MM.1S (cell line): ENCODE measurements at regions not wholly inside any gene's neighbourhood (a gene's known extent, or its start where the extent isn't known, plus 50 kb on each side); places are given as distances from the start of the nearest gene placed in this dataset.

ENCODE experiments used
- DNase-seq: peaks from one replicate; pipeline ENCODE4 v3.0.0-alpha.2; 2015
- H2AFZ ChIP-seq: fragments of 300-600 bp; sonication (generic); 2 replicates; pipeline ENCODE4 v1.6.0; 2016; ENCODE audit warnings: antibody characterized with exemption, low read length
- H3F3A ChIP-seq: fragments of 300-600 bp; sonication (generic); 2 replicates; pipeline ENCODE4 v1.6.1; 2016; ENCODE audit warnings: mild to moderate bottlenecking, antibody characterized with exemption, low read length, moderate library complexity, mixed read lengths; ENCODE audit not compliant: insufficient read depth
- H3K27ac ChIP-seq: fragments of 300-600 bp; sonication (generic); 2 replicates; pipeline ENCODE4 v1.5.1; 2016; ENCODE audit warnings: mild to moderate bottlenecking, low read length
- H3K27me3 ChIP-seq: fragments of 300-600 bp; sonication (generic); replicated peaks from 2 replicates; pipeline ENCODE4 v1.6.0; 2016; ENCODE audit warnings: low read length; ENCODE audit not compliant: insufficient read depth
- H3K36me3 ChIP-seq: fragments of 300-600 bp; sonication (generic); replicated peaks from 2 replicates; pipeline ENCODE4 v1.6.1; 2016; ENCODE audit warnings: mild to moderate bottlenecking, low read length, mixed read lengths; ENCODE audit not compliant: insufficient read depth
- H3K4me1 ChIP-seq: fragments of 300-600 bp; sonication (generic); 2 replicates; pipeline ENCODE4 v1.6.1; 2016; ENCODE audit warnings: low read length, mixed read lengths
- H3K4me2 ChIP-seq: fragments of 300-600 bp; sonication (generic); 2 replicates; pipeline ENCODE4 v1.6.0; 2016; ENCODE audit warnings: low read depth, low read length
- H3K4me3 ChIP-seq: fragments of 300-600 bp; sonication (generic); 2 replicates; pipeline ENCODE4 v1.5.1; 2016; ENCODE audit warnings: low read length, mixed read lengths
- H3K79me2 ChIP-seq: fragments of 300-600 bp; sonication (generic); 2 replicates; pipeline ENCODE4 v1.6.1; 2016; ENCODE audit warnings: mixed run types, low read length, mixed read lengths
- H3K9ac ChIP-seq: fragments of 300-600 bp; sonication (generic); 2 replicates; pipeline ENCODE4 v1.6.1; 2016; ENCODE audit warnings: low read length, mixed read lengths
- H3K9me2 ChIP-seq: fragments of 300-600 bp; sonication (generic); replicated peaks from 2 replicates; pipeline ENCODE4 v1.6.1; 2016; ENCODE audit warnings: mild to moderate bottlenecking, low read length, mixed read lengths; ENCODE audit not compliant: insufficient read depth
- H3K9me3 ChIP-seq: fragments of 300-600 bp; sonication (generic); replicated peaks from 2 replicates; pipeline ENCODE4 v1.6.1; 2016; ENCODE audit warnings: mild to moderate bottlenecking, low read length, mixed read lengths; ENCODE audit not compliant: insufficient read depth
- H4K20me1 ChIP-seq: fragments of 300-600 bp; sonication (generic); 2 replicates; pipeline ENCODE4 v1.6.1; 2016; ENCODE audit warnings: mild to moderate bottlenecking, low read length, moderate library complexity, mixed read lengths; ENCODE audit not compliant: insufficient read depth
- CTCF ChIP-seq: fragments of 300-600 bp; sonication (generic); IDR thresholded peaks from 2 replicates; pipeline ENCODE4 v1.5.1; 2016; ENCODE audit warnings: antibody characterized with exemption, low read length, mixed read lengths
- EZH2 ChIP-seq: fragments of 300-600 bp; sonication (generic); optimal IDR thresholded peaks from 2 replicates; pipeline ENCODE3; 2017; ENCODE audit warnings: low read depth, mild to moderate bottlenecking, antibody characterized with exemption, low read length, mixed read lengths
- EZH2phosphoT487 ChIP-seq: fragments of 300-600 bp; sonication (generic); IDR thresholded peaks from 2 replicates; pipeline ENCODE4 v1.6.1; 2018; ENCODE audit warnings: antibody characterized with exemption, low read length

DNA sequence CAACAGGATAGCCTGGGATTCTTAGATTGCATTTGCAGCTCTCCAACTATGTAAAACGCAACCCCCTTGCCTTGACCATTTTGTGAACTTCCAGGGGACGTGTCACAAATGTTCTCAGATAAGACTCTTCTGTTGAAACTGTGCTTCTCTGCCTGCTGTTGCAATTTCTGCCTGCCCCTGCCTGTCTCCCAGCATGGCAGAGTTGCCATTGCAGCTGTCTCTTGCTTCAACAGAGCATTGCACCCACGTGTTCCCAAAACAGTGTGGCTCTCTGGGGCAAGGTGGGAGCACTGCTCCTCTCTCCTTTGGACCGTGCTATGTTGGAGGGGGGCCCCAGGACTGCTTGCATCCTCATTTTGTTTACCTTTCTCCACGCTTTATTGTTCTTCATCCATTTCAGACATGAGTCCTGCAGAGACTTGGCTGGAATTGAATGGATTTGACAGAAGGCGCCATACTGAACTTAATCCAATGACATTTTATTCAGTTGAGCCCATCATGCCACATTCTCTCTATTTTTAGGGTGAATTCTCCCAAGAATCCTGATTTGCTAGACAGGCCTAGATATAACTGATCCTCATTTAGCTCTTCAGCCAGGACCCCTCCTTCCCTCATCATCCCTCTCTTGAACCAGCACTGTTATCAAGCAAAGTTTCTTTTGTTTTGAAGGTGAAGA, 90.7 kb downstream of the MAT2B start:
- Histone ChIP-seq H4K20me1 (no peaks in the 10 kb centered on the region), H3K79me2 (no peaks in the 10 kb centered on the region), H3K9me3 (no peaks in the 10 kb centered on the region), H2AFZ (no peak overlapping the region), H3K9me2 (no peaks in the 10 kb centered on the region), H3K27ac (no peak overlapping the region), H3K27me3 (no peaks in the 10 kb centered on the region), H3K9ac (no peak overlapping the region), H3K4me2 (no peak overlapping the region), H3F3A (no peaks in the 10 kb centered on the region), H3K4me3 (no peak overlapping the region), H3K36me3 (no peaks in the 10 kb centered on the region), H3K4me1 (no peaks in the 10 kb centered on the region)
- no peak for DNase-seq
- no peak for TF ChIP-seq CTCF
- no peak for TF ChIP-seq EZH2phosphoT487
- no peak for TF ChIP-seq EZH2

DNA sequence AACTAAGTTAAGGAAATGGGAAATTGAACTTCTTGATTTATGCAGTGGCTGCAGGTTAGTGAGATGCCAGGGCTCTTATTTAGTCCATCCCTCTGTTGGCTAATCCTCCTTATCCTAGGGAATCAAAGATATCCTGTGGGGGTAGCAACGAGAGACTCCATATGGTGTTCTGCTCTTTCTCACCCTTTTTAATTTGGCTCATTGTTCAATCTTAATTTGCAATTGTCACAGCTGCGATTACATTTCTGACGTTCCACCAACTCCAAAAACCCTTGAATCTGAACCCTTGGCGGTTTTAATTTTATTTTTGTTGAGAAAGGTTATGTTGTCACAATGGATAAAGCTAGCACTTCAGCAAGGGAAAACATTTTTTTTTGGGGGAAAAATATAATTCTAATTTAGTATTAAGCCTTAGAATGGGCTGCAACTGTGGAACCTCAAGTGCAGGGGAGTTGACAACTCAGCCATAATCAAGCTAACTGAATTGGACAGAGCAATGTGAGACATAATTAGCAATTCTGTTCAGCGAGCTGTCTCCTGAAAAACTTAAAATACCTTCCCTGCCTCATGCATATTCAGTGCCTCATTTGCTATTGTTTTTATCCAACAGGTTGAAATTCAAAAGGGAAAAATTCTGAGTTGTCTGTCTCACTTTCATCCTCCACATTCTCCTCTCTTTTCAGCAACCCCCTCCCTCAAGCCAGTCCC, 91.3 kb downstream of the MAT2B start:
- Histone ChIP-seq H4K20me1 (no peaks in the 10 kb centered on the region), H3K27me3 (no peaks in the 10 kb centered on the region), H3K27ac (no peak overlapping the region), H3F3A (no peaks in the 10 kb centered on the region), H3K36me3 (no peaks in the 10 kb centered on the region), H3K4me2 (no peak overlapping the region), H3K9ac (no peak overlapping the region), H3K4me1 (no peaks in the 10 kb centered on the region), H3K9me3 (no peaks in the 10 kb centered on the region), H3K9me2 (no peaks in the 10 kb centered on the region), H2AFZ (no peak overlapping the region), H3K4me3 (no peak overlapping the region), H3K79me2 (no peaks in the 10 kb centered on the region)
- TF ChIP-seq CTCF: no peak
- no peak for TF ChIP-seq EZH2phosphoT487
- TF ChIP-seq EZH2: no peak
- DNase-seq: no peak

DNA sequence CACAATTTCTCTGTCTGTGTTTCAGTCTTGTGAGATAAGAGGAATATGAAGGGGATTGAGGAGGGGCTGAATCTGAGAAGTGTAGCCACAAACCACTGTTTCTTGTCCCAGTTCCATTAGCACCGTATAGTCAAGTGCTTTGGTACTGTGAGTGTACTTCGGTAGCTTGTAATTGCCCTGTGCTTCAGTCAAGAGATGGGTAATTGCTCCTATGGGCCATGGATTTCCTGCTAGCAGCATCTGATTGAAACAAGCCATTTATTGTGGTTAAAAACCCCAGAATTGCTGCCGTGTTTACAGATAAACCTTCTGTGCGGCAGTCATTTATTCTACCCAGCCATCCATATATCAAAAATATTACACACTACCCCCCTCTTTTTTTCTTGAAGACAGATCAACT, 98.6 kb downstream of the MAT2B start:
- no peaks in the 10 kb centered on the region for H3K9me2 ChIP-seq
- no peaks in the 10 kb centered on the region for H3K4me1 ChIP-seq
- H3K27ac ChIP-seq: no peak overlapping the region
- no peak overlapping the region for H3K4me2 ChIP-seq
- TF ChIP-seq CTCF (no peak), EZH2 (no peak), EZH2phosphoT487 (no peak)
- H3K9me3 ChIP-seq: no peaks in the 10 kb centered on the region
- H3K9ac ChIP-seq: no peak overlapping the region
- no peaks in the 10 kb centered on the region for H3K79me2 ChIP-seq
- no peaks in the 10 kb centered on the region for H3K36me3 ChIP-seq
- H3K4me3 ChIP-seq: no peak overlapping the region
- H3F3A ChIP-seq: no peaks in the 10 kb centered on the region
- DNase-seq: no peak
- no peak overlapping the region for H2AFZ ChIP-seq
- H3K27me3 ChIP-seq: no peaks in the 10 kb centered on the region
- no peaks in the 10 kb centered on the region for H4K20me1 ChIP-seq
